Activated naive CD8-positive, alpha-beta T cell treated with anti-CD3 and anti-CD28 coated beads, Interleukin-2, amount 50 U/mL, for 24 hours (primary cell): ENCODE measurements at regions not wholly inside any gene's neighbourhood (a gene's known extent, or its start where the extent isn't known, plus 50 kb on each side); places are given as distances from the start of the nearest gene placed in this dataset.

Experiments
- ATAC-seq: fragments of 150-1000 bp; cut with Tn5 transposase; one replicate; pipeline ENCODE4 v1.10.0; 2021
- DNase-seq: peaks from one replicate; pipeline ENCODE4 v3.0.0; 2021
- H3K27ac Mint-ChIP-seq: one replicate; pipeline ENCODE4 v1.8.0; 2021; ENCODE audit warnings: mild to moderate bottlenecking, mixed read lengths
- H3K27me3 Mint-ChIP-seq: one replicate; pipeline ENCODE4 v1.8.0; 2021; ENCODE audit warnings: mixed read lengths
- H3K36me3 Mint-ChIP-seq: one replicate; pipeline ENCODE4 v1.8.0; 2021; ENCODE audit warnings: low read depth, mixed read lengths
- H3K4me1 Mint-ChIP-seq: one replicate; pipeline ENCODE4 v1.8.0; 2021; ENCODE audit warnings: mixed read lengths
- H3K4me3 Mint-ChIP-seq: one replicate; pipeline ENCODE4 v1.8.0; 2021; ENCODE audit warnings: mild to moderate bottlenecking, moderate library complexity, mixed read lengths
- H3K9me3 Mint-ChIP-seq: one replicate; pipeline ENCODE4 v1.8.0; 2021; ENCODE audit warnings: mixed read lengths

- H3K27me3 Mint-ChIP-seq = peaks cover 3% of the 10 kb centered on the region
- H3K4me3 Mint-ChIP-seq = no peak overlapping the region
- ATAC-seq = no peak
- H3K36me3 Mint-ChIP-seq = no peaks in the 10 kb centered on the region
- peaks cover 6% of the 10 kb centered on the region for H3K4me1 Mint-ChIP-seq
- H3K27ac Mint-ChIP-seq = no peak overlapping the region
- no peak for DNase-seq
- peaks cover 15% of the 10 kb centered on the region for H3K9me3 Mint-ChIP-seq
These were observed 133.7 kb upstream of the COPS8 start for GRCh38 chr2:236951830-236952475.

DNA sequence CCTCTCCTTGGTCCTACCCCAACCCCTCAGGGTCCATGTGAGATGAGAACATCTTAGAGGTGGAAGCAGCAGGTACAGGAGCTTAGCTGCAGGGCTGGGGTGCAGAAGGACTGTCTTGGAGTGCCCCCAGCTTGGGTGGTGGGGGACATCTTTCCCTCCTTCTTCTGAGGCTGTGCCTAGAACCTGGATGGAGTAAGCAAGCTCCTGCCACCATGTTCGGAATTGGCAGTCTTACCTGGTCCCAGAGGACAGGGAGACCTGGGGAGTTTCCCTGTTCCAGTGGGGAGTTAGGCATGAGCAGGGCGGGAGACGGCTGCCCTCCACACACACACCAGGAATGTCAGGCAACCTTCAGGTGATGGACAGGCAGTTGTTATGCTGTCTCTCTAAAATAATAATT is 131.0 kb upstream of the COPS8 start:
- Mint-ChIP-seq H3K27ac (no peak overlapping the region), H3K27me3 (peaks cover 4% of the 10 kb centered on the region), H3K4me1 (peaks cover 6% of the 10 kb centered on the region), H3K4me3 (no peak overlapping the region), H3K9me3 (peaks cover 15% of the 10 kb centered on the region), H3K36me3 (no peaks in the 10 kb centered on the region)
- DNase-seq (no peak), ATAC-seq (no peak)

GRCh38 chr2:236955521-236956030 is 130.1 kb upstream of the COPS8 start:
- Mint-ChIP-seq H3K4me1 (peaks cover 6% of the 10 kb centered on the region), H3K36me3 (no peaks in the 10 kb centered on the region), H3K9me3 (peaks cover 15% of the 10 kb centered on the region), H3K27ac (no peak overlapping the region), H3K27me3 (peaks cover 4% of the 10 kb centered on the region), H3K4me3 (no peak overlapping the region)
- no peak for ATAC-seq
- DNase-seq = no peak

GRCh38 chr2:236956031-236956618 is 129.6 kb upstream of the COPS8 start:
- DNase-seq (no peak), ATAC-seq (peak; percentile 72)
- peaks cover 4% of the 10 kb centered on the region for H3K27me3 Mint-ChIP-seq
- H3K4me1 Mint-ChIP-seq = peaks cover 6% of the 10 kb centered on the region
- no peak overlapping the region for H3K4me3 Mint-ChIP-seq
- no peaks in the 10 kb centered on the region for H3K36me3 Mint-ChIP-seq
- H3K9me3 Mint-ChIP-seq = peaks cover 13% of the 10 kb centered on the region
- no peak overlapping the region for H3K27ac Mint-ChIP-seq

- Mint-ChIP-seq H3K4me3 (no peak overlapping the region), H3K36me3 (no peaks in the 10 kb centered on the region), H3K27ac (no peak overlapping the region), H3K4me1 (peaks cover 6% of the 10 kb centered on the region), H3K27me3 (peaks cover 4% of the 10 kb centered on the region), H3K9me3 (peaks cover 8% of the 10 kb centered on the region)
- no peak for DNase-seq
- no peak for ATAC-seq
These were observed 129.0 kb upstream of the COPS8 start for GRCh38 chr2:236956641-236957040.

GRCh38 chr2:236959036-236959435 is 126.7 kb upstream of the COPS8 start:
- no peak for DNase-seq
- Mint-ChIP-seq H3K27ac (no peak overlapping the region), H3K36me3 (no peaks in the 10 kb centered on the region), H3K4me3 (no peak overlapping the region), H3K27me3 (peaks cover 4% of the 10 kb centered on the region), H3K4me1 (peaks cover 6% of the 10 kb centered on the region), H3K9me3 (no peaks in the 10 kb centered on the region)
- ATAC-seq = no peak

GRCh38 chr2:236959876-236960275 is 125.8 kb upstream of the COPS8 start:
- H3K4me1 Mint-ChIP-seq = peaks cover 6% of the 10 kb centered on the region
- H3K27ac Mint-ChIP-seq = no peak overlapping the region
- peaks cover 4% of the 10 kb centered on the region for H3K27me3 Mint-ChIP-seq
- no peaks in the 10 kb centered on the region for H3K36me3 Mint-ChIP-seq
- DNase-seq (no peak), ATAC-seq (no peak)
- no peaks in the 10 kb centered on the region for H3K9me3 Mint-ChIP-seq
- no peak overlapping the region for H3K4me3 Mint-ChIP-seq

- Mint-ChIP-seq H3K27me3 (peaks cover 4% of the 10 kb centered on the region), H3K27ac (no peak overlapping the region), H3K4me3 (no peak overlapping the region), H3K36me3 (no peaks in the 10 kb centered on the region), H3K9me3 (no peaks in the 10 kb centered on the region), H3K4me1 (peaks cover 6% of the 10 kb centered on the region)
- DNase-seq (no peak), ATAC-seq (no peak)
These were observed 125.2 kb upstream of the COPS8 start for GRCh38 chr2:236960531-236960930.

DNA sequence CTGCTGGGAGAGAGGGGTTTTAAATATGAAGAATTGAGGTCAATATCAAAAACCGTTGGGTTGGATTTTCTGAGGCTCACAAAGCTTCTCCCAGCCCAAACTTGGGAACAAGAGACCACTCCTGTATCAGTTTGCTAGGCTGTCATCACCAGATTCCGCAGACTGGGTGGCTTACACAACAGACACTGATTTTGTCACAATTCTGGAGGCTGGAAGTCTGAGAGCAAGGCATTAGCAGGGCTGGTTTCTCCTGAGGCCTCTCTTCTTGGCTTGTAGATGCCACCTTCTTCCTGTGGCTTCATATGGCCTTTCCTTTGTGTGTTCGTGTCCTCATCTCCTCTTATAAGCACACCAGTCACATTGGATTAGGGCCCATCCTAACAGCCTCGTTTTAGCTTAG is 122.9 kb upstream of the COPS8 start:
- H3K27ac Mint-ChIP-seq = no peak overlapping the region
- H3K4me1 Mint-ChIP-seq = peaks cover 9% of the 10 kb centered on the region
- no peak overlapping the region for H3K4me3 Mint-ChIP-seq
- no peak for ATAC-seq
- H3K9me3 Mint-ChIP-seq = no peaks in the 10 kb centered on the region
- no peaks in the 10 kb centered on the region for H3K36me3 Mint-ChIP-seq
- H3K27me3 Mint-ChIP-seq = no peaks in the 10 kb centered on the region
- DNase-seq = no peak

DNA sequence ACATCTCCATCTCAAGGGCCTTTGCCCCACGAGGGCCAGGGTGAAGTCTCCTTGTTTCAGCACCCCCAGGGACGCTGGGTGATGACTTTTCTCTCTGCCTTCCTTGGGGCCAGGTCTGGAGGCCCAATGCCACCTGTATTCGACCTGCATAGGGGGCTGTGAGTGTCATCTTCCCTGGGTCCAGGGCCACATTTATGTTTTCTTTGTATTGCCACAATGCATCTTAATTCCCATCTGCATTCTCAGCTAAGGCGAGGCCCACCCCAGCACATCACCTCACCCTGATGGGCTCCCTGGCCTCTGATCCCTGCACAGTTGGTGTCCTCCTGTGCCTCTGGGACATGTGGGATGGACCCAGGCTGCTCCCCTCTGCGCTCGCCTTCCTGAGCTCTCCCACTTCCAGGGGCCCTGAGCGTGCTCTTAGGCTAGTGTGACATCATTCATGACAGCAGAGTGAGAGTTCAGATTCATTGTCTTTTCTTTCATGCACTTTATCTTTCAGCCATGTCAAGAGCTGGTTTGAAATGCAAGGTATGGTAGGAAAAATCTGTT is 122.0 kb upstream of the COPS8 start:
- H3K36me3 Mint-ChIP-seq = no peaks in the 10 kb centered on the region
- ATAC-seq = no peak
- no peak overlapping the region for H3K27ac Mint-ChIP-seq
- H3K4me3 Mint-ChIP-seq = no peak overlapping the region
- no peaks in the 10 kb centered on the region for H3K27me3 Mint-ChIP-seq
- no peaks in the 10 kb centered on the region for H3K9me3 Mint-ChIP-seq
- no peak for DNase-seq
- H3K4me1 Mint-ChIP-seq = peaks cover 18% of the 10 kb centered on the region

DNA sequence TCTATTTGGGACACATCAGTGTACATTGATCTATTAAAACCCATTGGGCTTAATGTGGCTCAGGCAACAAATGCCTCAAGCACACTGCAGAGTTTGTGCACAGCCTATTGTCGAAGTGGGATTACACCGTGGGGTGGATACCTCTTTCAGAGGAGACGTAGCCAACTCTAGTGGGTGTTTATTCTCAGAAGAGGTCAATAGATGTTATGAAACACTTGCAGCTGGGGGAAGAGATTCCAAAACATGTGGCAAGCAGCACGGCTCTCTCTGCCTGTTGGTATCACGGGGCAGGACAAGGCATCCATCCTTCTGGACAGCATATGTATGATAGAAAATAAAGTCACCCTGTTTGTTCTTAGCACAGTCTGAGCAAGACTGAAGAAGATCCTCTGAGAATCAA is 121.4 kb upstream of the COPS8 start:
- no peak for DNase-seq
- H3K36me3 Mint-ChIP-seq = no peaks in the 10 kb centered on the region
- H3K27me3 Mint-ChIP-seq = no peaks in the 10 kb centered on the region
- no peaks in the 10 kb centered on the region for H3K9me3 Mint-ChIP-seq
- peaks cover 24% of the 10 kb centered on the region for H3K4me1 Mint-ChIP-seq
- H3K27ac Mint-ChIP-seq = no peak overlapping the region
- ATAC-seq = no peak
- H3K4me3 Mint-ChIP-seq = no peak overlapping the region

DNA sequence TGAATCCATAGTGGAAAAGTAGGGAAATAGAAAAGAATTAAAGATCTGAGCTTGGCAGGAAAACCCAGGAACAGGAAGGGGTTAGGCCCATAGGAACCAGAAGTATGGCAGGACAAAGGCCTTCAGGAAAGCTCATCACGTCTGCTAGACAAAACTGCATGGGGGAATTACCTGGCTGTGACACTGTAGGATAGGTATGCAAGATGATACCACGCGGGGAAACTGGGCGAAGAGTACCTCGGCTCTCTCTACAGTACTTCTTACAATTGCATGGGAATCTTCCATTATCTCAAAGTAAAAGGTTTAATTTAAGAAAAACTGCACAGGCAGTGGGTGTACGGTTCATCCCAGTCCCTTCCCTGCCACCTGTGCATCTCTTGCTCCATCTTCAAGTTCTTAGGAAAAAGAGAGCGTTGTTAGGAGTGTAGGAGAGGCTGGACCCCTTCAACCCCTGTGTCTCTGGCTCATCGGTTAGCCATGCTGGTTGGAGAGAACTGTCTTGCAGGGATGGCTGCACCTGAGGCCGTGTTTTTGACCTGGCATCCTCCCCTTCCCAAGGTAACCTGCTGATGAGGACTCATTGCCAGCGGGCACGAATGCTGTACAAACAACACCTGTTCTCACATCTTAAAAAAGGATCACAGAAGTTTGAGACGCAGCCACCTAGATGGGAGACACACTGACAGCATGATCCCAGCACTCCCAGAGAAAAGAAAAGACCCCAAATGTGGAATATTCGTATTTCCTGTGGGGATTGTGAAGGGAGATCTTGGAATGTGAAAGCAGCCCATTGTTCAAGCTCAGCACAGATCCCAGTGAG is 120.5 kb upstream of the COPS8 start:
- Mint-ChIP-seq H3K27ac (no peak overlapping the region), H3K4me1 (peaks cover 33% of the 10 kb centered on the region), H3K9me3 (no peaks in the 10 kb centered on the region), H3K36me3 (no peaks in the 10 kb centered on the region), H3K4me3 (no peak overlapping the region), H3K27me3 (no peaks in the 10 kb centered on the region)
- no peak for ATAC-seq
- no peak for DNase-seq

DNA sequence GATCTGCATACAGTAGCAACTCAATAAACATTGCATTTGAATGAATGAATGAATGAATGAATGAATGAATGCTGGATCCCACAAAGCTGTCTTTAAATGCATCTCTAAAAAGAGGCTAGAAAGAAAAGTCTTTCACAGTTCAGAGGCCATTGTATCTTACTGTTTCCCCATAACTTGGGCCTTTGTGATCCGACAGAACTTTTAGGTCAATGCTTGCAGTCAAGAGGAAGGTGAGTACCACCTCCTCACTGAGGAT is 119.9 kb upstream of the COPS8 start:
- no peak for ATAC-seq
- no peak overlapping the region for H3K4me3 Mint-ChIP-seq
- H3K36me3 Mint-ChIP-seq = no peaks in the 10 kb centered on the region
- no peak overlapping the region for H3K27ac Mint-ChIP-seq
- H3K9me3 Mint-ChIP-seq = no peaks in the 10 kb centered on the region
- no peak for DNase-seq
- no peaks in the 10 kb centered on the region for H3K27me3 Mint-ChIP-seq
- H3K4me1 Mint-ChIP-seq = peaks cover 38% of the 10 kb centered on the region

DNA sequence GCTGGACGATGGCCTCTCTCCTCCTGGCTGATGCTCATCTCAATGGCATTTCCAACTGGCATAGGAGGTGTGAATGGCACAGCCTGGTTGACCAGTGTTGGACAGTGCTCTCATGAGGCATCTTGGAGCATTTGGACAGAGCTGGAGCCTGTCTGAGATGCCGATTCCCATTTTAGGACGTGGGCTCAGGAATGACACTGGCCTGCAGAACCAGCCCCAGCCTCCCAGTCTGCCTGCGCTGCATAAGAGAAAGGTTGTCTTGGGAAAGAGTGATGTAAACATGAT is 118.2 kb upstream of the COPS8 start:
- H3K36me3 Mint-ChIP-seq = no peaks in the 10 kb centered on the region
- H3K4me1 Mint-ChIP-seq = peaks cover 41% of the 10 kb centered on the region
- no peak for ATAC-seq
- H3K9me3 Mint-ChIP-seq = no peaks in the 10 kb centered on the region
- no peak for DNase-seq
- H3K4me3 Mint-ChIP-seq = no peak overlapping the region
- H3K27me3 Mint-ChIP-seq = no peaks in the 10 kb centered on the region
- H3K27ac Mint-ChIP-seq = no peak overlapping the region
